ENCODE measurements at regions not wholly inside any gene's neighbourhood (a gene's known extent, or its start where the extent isn't known, plus 50 kb on each side); places are given as distances from the start of the nearest gene placed in this dataset.

DNA sequence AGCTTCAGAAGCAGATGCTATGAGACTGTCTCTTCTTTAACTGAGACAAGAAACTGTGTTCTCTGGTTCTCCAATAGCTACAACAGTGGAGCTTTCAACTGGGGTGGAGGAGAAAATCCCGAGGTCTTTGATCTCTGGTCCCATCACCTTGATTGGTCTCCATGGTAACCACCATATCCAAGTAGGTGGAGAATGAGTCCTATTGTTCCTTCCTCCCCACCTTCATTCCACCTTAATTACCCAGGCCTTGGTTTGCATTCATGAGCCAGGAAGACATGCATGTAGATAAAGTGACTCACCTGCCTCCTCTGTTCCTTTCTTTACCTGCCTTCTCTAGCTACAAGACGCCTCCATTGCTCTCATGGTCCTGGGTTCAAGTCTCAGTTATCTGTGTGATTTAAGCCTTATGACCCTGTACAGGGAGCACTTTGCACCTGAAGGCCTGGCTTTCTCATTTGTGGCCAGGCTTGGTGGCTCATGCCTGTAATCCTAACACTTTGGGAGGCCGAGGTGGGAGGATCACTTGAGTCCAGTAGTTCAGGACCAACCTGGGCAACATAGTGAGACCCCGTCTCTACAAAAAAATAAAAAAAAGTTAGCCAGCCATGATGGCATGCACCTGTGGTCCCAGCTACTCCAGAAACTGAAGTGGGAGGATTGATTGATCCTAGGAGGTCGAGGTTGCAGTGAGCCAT lies 157.7 kb upstream of the TBX3 start:
- TF ChIP-seq, protein P1, sequence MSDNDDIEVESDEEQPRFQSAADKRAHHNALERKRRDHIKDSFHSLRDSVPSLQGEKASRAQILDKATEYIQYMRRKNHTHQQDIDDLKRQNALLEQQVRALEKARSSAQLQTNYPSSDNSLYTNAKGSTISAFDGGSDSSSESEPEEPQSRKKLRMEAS (IDR thresholded peaks at IDR 0.05): no peak
- TF ChIP-seq YY1 (IDR thresholded peaks at IDR 0.05; ENCODE audit: low read depth): no peak
- TF ChIP-seq TCF12 (IDR thresholded peaks at IDR 0.05; ENCODE audit: low read depth): no peak
- no peak for TF ChIP-seq EP300 (IDR thresholded peaks at IDR 0.05; ENCODE audit: borderline replicate concordance)
- TF ChIP-seq, protein P2, sequence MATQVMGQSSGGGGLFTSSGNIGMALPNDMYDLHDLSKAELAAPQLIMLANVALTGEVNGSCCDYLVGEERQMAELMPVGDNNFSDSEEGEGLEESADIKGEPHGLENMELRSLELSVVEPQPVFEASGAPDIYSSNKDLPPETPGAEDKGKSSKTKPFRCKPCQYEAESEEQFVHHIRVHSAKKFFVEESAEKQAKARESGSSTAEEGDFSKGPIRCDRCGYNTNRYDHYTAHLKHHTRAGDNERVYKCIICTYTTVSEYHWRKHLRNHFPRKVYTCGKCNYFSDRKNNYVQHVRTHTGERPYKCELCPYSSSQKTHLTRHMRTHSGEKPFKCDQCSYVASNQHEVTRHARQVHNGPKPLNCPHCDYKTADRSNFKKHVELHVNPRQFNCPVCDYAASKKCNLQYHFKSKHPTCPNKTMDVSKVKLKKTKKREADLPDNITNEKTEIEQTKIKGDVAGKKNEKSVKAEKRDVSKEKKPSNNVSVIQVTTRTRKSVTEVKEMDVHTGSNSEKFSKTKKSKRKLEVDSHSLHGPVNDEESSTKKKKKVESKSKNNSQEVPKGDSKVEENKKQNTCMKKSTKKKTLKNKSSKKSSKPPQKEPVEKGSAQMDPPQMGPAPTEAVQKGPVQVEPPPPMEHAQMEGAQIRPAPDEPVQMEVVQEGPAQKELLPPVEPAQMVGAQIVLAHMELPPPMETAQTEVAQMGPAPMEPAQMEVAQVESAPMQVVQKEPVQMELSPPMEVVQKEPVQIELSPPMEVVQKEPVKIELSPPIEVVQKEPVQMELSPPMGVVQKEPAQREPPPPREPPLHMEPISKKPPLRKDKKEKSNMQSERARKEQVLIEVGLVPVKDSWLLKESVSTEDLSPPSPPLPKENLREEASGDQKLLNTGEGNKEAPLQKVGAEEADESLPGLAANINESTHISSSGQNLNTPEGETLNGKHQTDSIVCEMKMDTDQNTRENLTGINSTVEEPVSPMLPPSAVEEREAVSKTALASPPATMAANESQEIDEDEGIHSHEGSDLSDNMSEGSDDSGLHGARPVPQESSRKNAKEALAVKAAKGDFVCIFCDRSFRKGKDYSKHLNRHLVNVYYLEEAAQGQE (IDR thresholded peaks at IDR 0.05; ENCODE audit: low read depth): no peak
